GM23338 (cell line): ENCODE measurements at regions not wholly inside any gene's neighbourhood (a gene's known extent, or its start where the extent isn't known, plus 50 kb on each side); places are given as distances from the start of the nearest gene placed in this dataset.

Experiments used
- ATAC-seq: fragments of 200-7000 bp; cut with Tn5 transposase; 3 replicates; pipeline ENCODE4 v1.9.1; 2020
- DNase-seq: peaks from one replicate; pipeline ENCODE4 v3.0.0-alpha.2; 2015; ENCODE audit warnings: low spot score
- H2AFZ ChIP-seq: fragments of 200-600 bp; sonication (generic); 2 replicates; pipeline ENCODE4 v1.8.0; 2016; ENCODE audit warnings: antibody characterized with exemption, mild to moderate bottlenecking, moderate library complexity
- H3F3A ChIP-seq: fragments of 200-600 bp; sonication (generic); replicated peaks from 2 replicates; pipeline ENCODE4 v1.8.0; 2017; ENCODE audit warnings: antibody characterized with exemption, mixed run types, low read depth
- H3K27ac ChIP-seq: fragments of 200-600 bp; sonication (generic); 2 replicates; pipeline ENCODE4 v1.6.1; 2016; ENCODE audit warnings: low read depth
- H3K27me3 ChIP-seq: fragments of 200-600 bp; sonication (generic); 2 replicates; pipeline ENCODE4 v1.8.0; 2016; ENCODE audit warnings: mild to moderate bottlenecking, mixed run types, moderate library complexity; ENCODE audit not compliant: insufficient read depth
- H3K36me3 ChIP-seq: fragments of 200-600 bp; sonication (generic); 2 replicates; pipeline ENCODE4 v1.8.0; 2016; ENCODE audit warnings: mild to moderate bottlenecking; ENCODE audit not compliant: insufficient read depth
- H3K4me1 ChIP-seq: fragments of 200-600 bp; sonication (generic); 2 replicates; pipeline ENCODE4 v1.8.0; 2016; ENCODE audit warnings: mild to moderate bottlenecking, moderate library complexity; ENCODE audit not compliant: insufficient read depth
- H3K4me2 ChIP-seq: fragments of 200-600 bp; sonication (generic); 2 replicates; pipeline ENCODE4 v1.7.1; 2017; ENCODE audit warnings: mixed run types
- H3K4me3 ChIP-seq: fragments of 200-600 bp; sonication (generic); 2 replicates; pipeline ENCODE4 v1.6.1; 2016; ENCODE audit warnings: mixed run types
- H3K79me2 ChIP-seq: fragments of 200-600 bp; sonication (generic); replicated peaks from 2 replicates; pipeline ENCODE4 v1.8.0; 2017; ENCODE audit warnings: mild to moderate bottlenecking; ENCODE audit not compliant: insufficient read depth
- H3K9me2 ChIP-seq: fragments of 200-600 bp; sonication (generic); 2 replicates; pipeline ENCODE4 v1.8.0; 2017; ENCODE audit not compliant: insufficient read depth
- H4K20me1 ChIP-seq: fragments of 200-600 bp; sonication (generic); replicated peaks from 2 replicates; pipeline ENCODE4 v1.8.0; 2017; ENCODE audit warnings: mild to moderate bottlenecking; ENCODE audit not compliant: insufficient read depth
- H3K27ac Mint-ChIP-seq: 2 replicates; pipeline ENCODE4 v1.8.0; 2020; ENCODE audit warnings: inconsistent platforms, mild to moderate bottlenecking, moderate library complexity, mixed read lengths
- H3K27me3 Mint-ChIP-seq: 3 replicates; pipeline ENCODE4 v1.8.0; 2022; ENCODE audit warnings: low read depth, mild to moderate bottlenecking, moderate library complexity, mixed read lengths, inconsistent platforms; ENCODE audit not compliant: insufficient read depth, poor library complexity
- H3K36me3 Mint-ChIP-seq: 3 replicates; pipeline ENCODE4 v1.8.0; 2021; ENCODE audit warnings: low read depth, mild to moderate bottlenecking, inconsistent platforms, moderate library complexity, mixed read lengths
- H3K4me1 Mint-ChIP-seq: 3 replicates; pipeline ENCODE4 v1.8.0; 2020; ENCODE audit warnings: mild to moderate bottlenecking, inconsistent platforms, mixed read lengths
- H3K4me3 Mint-ChIP-seq: 3 replicates; pipeline ENCODE4 v1.8.0; 2021; ENCODE audit warnings: moderate library complexity, mild to moderate bottlenecking, inconsistent platforms, mixed read lengths
- H3K9me3 Mint-ChIP-seq: 3 replicates; pipeline ENCODE4 v1.8.0; 2020; ENCODE audit warnings: moderate library complexity, mild to moderate bottlenecking, inconsistent platforms, mixed read lengths
- CREB1 ChIP-seq: fragments of 250-450 bp; sonication (Bioruptor Pico); IDR thresholded peaks from 2 replicates; pipeline ENCODE4 v1.5.0; 2020; ENCODE audit warnings: low read depth, mild to moderate bottlenecking, moderate library complexity
- EZH2 ChIP-seq: fragments of 200-600 bp; sonication (generic); IDR thresholded peaks from one replicate; pipeline ENCODE4 v1.8.0; 2017; ENCODE audit warnings: antibody characterized with exemption, mild to moderate bottlenecking, low read depth; ENCODE audit not compliant: unreplicated experiment
- EZH2phosphoT487 ChIP-seq: fragments of 200-600 bp; sonication (generic); IDR thresholded peaks from one replicate; pipeline ENCODE4 v1.8.1; 2018; ENCODE audit warnings: antibody characterized with exemption; ENCODE audit not compliant: unreplicated experiment
- JUNB ChIP-seq: IDR thresholded peaks from one replicate; pipeline ENCODE4 v1.6.1; 2016; ENCODE audit warnings: antibody characterized with exemption; ENCODE audit not compliant: unreplicated experiment
- ZNF114 ChIP-seq: fragments of 250-450 bp; sonication (Bioruptor Pico); IDR thresholded peaks from 2 replicates; pipeline ENCODE4 v1.5.0; 2020; ENCODE audit warnings: mild to moderate bottlenecking, moderate library complexity
- ZNF331 ChIP-seq: fragments of 250-450 bp; sonication (Bioruptor Pico); IDR thresholded peaks from 2 replicates; pipeline ENCODE4 v1.5.0; 2020; ENCODE audit warnings: low read depth, mild to moderate bottlenecking, moderate library complexity
- ZNF462 ChIP-seq: fragments of 250-450 bp; sonication (Bioruptor Pico); IDR thresholded peaks from 2 replicates; pipeline ENCODE4 v1.5.0; 2020; ENCODE audit warnings: mild to moderate bottlenecking, moderate library complexity
- TF ChIP-seq, protein P1 (sequence below), 2 experiments: fragments of 200-600 bp in 1 of 2; sonication (generic) in 1 of 2; conservative IDR thresholded peaks; 2 replicates each; pipeline versions ENCODE4 v1.5.1 to v1.6.1; 2016 to 2017; ENCODE audit warnings: antibody characterized with exemption in 2 of 2, low read depth in 2 of 2, mild to moderate bottlenecking in 2 of 2, moderate library complexity in 1 of 2

GRCh38 chr1:234537236-234537635, 58.3 kb upstream of the TARBP1 start:
- Histone ChIP-seq H3K27ac (no peak overlapping the region), H2AFZ (no peak overlapping the region), H3K9me2 (no peaks in the 10 kb centered on the region), H3K4me2 (no peak overlapping the region), H3K27me3 (no peaks in the 10 kb centered on the region), H3F3A (no peaks in the 10 kb centered on the region), H3K4me3 (no peak overlapping the region), H4K20me1 (0 out of 2 replicates have a peak, but pooled peaks cover 3% of the 10 kb centered on the region), H3K4me1 (no peaks in the 10 kb centered on the region), H3K79me2 (no peaks in the 10 kb centered on the region), H3K36me3 (no peaks in the 10 kb centered on the region)
- no peak overlapping the region for H3K27ac Mint-ChIP-seq
- no peak overlapping the region for H3K4me3 Mint-ChIP-seq
- DNase-seq (no peak), ATAC-seq (no peak)
- H3K27me3 Mint-ChIP-seq: peaks cover 12% of the 10 kb centered on the region
- H3K9me3 Mint-ChIP-seq: no peaks in the 10 kb centered on the region
- H3K36me3 Mint-ChIP-seq: no peaks in the 10 kb centered on the region
- TF ChIP-seq ZNF114 (CRISPR knock-in tag) (no peak), EZH2 (no peak), ZNF462 (no peak), CREB1 (no peak), ZNF331 (CRISPR knock-in tag) (no peak), EZH2phosphoT487 (no peak), JUNB (no peak)
- TF ChIP-seq, protein P1, sequence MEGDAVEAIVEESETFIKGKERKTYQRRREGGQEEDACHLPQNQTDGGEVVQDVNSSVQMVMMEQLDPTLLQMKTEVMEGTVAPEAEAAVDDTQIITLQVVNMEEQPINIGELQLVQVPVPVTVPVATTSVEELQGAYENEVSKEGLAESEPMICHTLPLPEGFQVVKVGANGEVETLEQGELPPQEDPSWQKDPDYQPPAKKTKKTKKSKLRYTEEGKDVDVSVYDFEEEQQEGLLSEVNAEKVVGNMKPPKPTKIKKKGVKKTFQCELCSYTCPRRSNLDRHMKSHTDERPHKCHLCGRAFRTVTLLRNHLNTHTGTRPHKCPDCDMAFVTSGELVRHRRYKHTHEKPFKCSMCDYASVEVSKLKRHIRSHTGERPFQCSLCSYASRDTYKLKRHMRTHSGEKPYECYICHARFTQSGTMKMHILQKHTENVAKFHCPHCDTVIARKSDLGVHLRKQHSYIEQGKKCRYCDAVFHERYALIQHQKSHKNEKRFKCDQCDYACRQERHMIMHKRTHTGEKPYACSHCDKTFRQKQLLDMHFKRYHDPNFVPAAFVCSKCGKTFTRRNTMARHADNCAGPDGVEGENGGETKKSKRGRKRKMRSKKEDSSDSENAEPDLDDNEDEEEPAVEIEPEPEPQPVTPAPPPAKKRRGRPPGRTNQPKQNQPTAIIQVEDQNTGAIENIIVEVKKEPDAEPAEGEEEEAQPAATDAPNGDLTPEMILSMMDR (conservative IDR thresholded peaks at IDR 0.05; ENCODE audit: low read depth in 2 of 2): no peak
- H3K4me1 Mint-ChIP-seq: peaks cover 42% of the 10 kb centered on the region
